Lower lobe of right lung (tissue), 2 donors: ENCODE measurements at regions not wholly inside any gene's neighbourhood (a gene's known extent, or its start where the extent isn't known, plus 50 kb on each side); places are given as distances from the start of the nearest gene placed in this dataset.

ENCODE experiments used
- ATAC-seq, 2 donors: fragments of 200-7000 bp; cut with Tn5 transposase; one replicate each; pipeline ENCODE4 v1.9.1; 2020 to 2022; ENCODE audit warnings: mild to moderate bottlenecking in 2 of 2, moderate library complexity in 2 of 2
- DNase-seq: peaks from one replicate; pipeline ENCODE4 v3.0.0-alpha.2; 2020
- H3K27ac ChIP-seq: fragments of 200-600 bp; one replicate; pipeline ENCODE4 v1.8.0; 2022
- H3K27me3 ChIP-seq: fragments of 200-600 bp; one replicate; pipeline ENCODE4 v1.8.0; 2022; ENCODE audit warnings: low read depth
- H3K36me3 ChIP-seq: fragments of 200-600 bp; one replicate; pipeline ENCODE4 v1.8.0; 2022; ENCODE audit warnings: mild to moderate bottlenecking
- H3K4me1 ChIP-seq: fragments of 200-600 bp; one replicate; pipeline ENCODE4 v1.8.0; 2022
- H3K4me3 ChIP-seq: fragments of 200-600 bp; one replicate; pipeline ENCODE4 v1.8.0; 2022; ENCODE audit warnings: mild to moderate bottlenecking
- H3K9me3 ChIP-seq: fragments of 200-600 bp; one replicate; pipeline ENCODE4 v1.8.0; 2022
- intact Hi-C: fragments of 100-400 bp; cut with DNase I; formaldehyde crosslinking; loops from one replicate; pipeline ENCODE4 v1.11.0; 2022
- TF ChIP-seq, protein P1 (sequence below): fragments of 200-600 bp; IDR thresholded peaks from one replicate; pipeline ENCODE4 v1.8.0; 2022; ENCODE audit warnings: antibody characterized with exemption, mild to moderate bottlenecking
- donor health status: DM: no; HTN: yes; CAD: no; lungs with severe emphysema.

DNA sequence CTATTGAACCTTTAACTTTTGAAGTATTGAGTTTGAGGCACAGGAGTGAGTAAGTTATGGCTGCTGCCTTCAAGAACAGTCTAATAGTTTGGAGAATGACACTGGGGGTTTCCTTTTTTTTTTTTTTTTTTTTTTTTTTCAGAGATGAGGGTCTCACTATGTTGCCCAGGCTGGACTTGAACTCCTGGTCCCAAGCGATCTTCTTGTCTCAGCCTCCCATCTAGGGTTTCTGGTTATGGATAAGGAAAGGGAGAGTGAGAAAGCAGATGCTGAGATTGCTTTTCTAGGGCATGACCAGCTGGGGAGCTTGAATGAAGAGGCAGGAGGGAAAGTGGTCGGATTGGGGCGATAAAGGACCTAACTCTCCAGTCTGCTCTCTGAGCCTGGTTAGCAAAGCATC lies 59.9 kb upstream of the BTRC start:
- no peak for DNase-seq
- H3K4me1 ChIP-seq, result peaks cover 21% of the 10 kb centered on the region
- H3K4me3 ChIP-seq, result no peak overlapping the region
- ATAC-seq, result no peak
- TF ChIP-seq, protein P1, sequence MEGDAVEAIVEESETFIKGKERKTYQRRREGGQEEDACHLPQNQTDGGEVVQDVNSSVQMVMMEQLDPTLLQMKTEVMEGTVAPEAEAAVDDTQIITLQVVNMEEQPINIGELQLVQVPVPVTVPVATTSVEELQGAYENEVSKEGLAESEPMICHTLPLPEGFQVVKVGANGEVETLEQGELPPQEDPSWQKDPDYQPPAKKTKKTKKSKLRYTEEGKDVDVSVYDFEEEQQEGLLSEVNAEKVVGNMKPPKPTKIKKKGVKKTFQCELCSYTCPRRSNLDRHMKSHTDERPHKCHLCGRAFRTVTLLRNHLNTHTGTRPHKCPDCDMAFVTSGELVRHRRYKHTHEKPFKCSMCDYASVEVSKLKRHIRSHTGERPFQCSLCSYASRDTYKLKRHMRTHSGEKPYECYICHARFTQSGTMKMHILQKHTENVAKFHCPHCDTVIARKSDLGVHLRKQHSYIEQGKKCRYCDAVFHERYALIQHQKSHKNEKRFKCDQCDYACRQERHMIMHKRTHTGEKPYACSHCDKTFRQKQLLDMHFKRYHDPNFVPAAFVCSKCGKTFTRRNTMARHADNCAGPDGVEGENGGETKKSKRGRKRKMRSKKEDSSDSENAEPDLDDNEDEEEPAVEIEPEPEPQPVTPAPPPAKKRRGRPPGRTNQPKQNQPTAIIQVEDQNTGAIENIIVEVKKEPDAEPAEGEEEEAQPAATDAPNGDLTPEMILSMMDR, result no peak
- no peaks in the 10 kb centered on the region for H3K9me3 ChIP-seq
- H3K27ac ChIP-seq, result no peak overlapping the region
- H3K27me3 ChIP-seq, result peaks cover 83% of the 10 kb centered on the region
- no peaks in the 10 kb centered on the region for H3K36me3 ChIP-seq
- intact Hi-C loops, result no loop called here

DNA sequence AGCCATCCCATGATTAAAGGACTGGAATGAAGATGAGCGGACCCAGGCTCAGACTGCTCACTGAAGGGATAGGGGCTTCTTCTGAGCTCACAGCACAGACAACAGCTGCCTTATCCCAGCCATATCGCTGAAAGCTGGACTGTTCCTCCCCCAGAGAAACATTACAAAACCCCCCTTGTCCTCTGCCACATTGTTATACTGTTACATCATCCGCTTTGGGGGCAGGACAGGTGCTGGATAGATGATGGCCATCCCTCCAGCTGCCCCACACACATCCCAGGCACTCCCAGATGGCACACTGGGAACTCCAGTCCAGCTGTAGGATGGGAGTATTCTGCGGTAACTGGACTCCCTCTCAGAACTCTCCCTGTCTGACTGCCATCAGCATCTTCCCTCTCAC lies 58.7 kb upstream of the BTRC start:
- intact Hi-C loops, result no loop called here
- H3K36me3 ChIP-seq, result no peaks in the 10 kb centered on the region
- ATAC-seq, result no peak
- no peak for DNase-seq
- H3K27me3 ChIP-seq, result peaks cover 73% of the 10 kb centered on the region
- TF ChIP-seq, protein P1, result no peak
- no peak overlapping the region for H3K4me3 ChIP-seq
- no peak overlapping the region for H3K27ac ChIP-seq
- H3K9me3 ChIP-seq, result no peaks in the 10 kb centered on the region
- peaks cover 21% of the 10 kb centered on the region for H3K4me1 ChIP-seq

GRCh38 chr10:101297901-101298486 lies 56.0 kb upstream of the BTRC start:
- no peak overlapping the region for H3K27ac ChIP-seq
- intact Hi-C loops, result no loop called here
- no peaks in the 10 kb centered on the region for H3K9me3 ChIP-seq
- TF ChIP-seq, protein P1, result peak; percentile 89
- peak; percentile 76 to 83 for ATAC-seq
- H3K27me3 ChIP-seq, result peaks cover 46% of the 10 kb centered on the region
- peak; percentile 72 for DNase-seq
- H3K4me1 ChIP-seq, result no peaks in the 10 kb centered on the region
- no peaks in the 10 kb centered on the region for H3K36me3 ChIP-seq
- no peak overlapping the region for H3K4me3 ChIP-seq

DNA sequence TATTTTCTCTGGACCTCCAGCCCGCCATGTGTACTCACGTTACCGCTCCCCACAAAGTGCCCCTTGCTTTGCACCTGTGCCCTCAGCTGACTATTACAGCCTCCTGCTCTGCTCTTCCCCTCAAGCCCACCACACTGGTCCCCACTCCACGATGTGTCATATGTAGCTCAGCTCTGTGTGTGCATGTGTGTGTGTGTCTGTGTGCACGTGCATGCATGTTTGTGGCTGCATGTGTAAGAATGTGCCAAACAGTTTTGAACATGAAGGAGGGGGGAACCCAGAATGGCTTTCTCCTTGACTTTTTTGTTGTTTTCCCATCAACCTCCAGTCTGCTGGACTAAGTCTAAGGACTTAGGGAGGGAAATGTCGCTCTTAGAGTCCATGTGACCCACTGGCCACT lies 54.8 kb upstream of the BTRC start:
- intact Hi-C loops, result no loop called here
- no peak for ATAC-seq
- TF ChIP-seq, protein P1, result no peak
- Histone ChIP-seq H3K9me3 (no peaks in the 10 kb centered on the region), H3K27ac (no peak overlapping the region), H3K27me3 (peaks cover 34% of the 10 kb centered on the region), H3K36me3 (no peaks in the 10 kb centered on the region), H3K4me1 (no peaks in the 10 kb centered on the region), H3K4me3 (no peak overlapping the region)
- no peak for DNase-seq

DNA sequence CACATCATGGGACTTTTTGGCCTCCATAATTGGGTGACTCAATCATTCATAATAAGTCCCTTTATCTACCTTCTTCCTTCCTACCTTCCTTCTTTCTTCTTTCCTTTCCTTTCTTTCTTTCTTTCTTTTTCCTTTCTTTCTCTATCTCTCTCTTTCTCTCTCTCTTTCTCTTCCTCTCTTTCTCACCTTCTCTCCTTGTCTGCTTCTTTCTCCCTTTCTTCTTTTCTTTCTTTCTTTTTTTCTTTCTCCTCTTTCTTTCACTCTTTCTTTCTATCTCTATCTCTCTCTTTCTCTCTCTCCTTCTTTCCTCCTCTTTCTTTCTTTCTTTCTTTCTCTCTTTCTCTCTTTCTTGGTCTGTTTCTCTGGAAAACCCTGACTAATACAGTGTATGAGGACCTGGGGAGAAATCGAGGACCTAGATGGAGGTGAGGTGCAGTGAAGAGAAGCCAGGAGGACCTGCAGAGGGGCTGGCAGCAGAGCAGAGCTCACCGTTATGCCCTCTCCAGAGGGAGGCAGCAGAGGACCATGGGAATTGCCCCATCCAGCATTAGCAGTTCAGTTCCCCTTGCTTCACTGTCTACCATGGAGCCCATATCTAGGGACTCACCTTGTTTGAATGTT lies 52.7 kb upstream of the BTRC start:
- Histone ChIP-seq H3K4me3 (no peak overlapping the region), H3K36me3 (no peaks in the 10 kb centered on the region), H3K4me1 (no peaks in the 10 kb centered on the region), H3K9me3 (no peaks in the 10 kb centered on the region), H3K27ac (no peak overlapping the region), H3K27me3 (peaks cover 31% of the 10 kb centered on the region)
- TF ChIP-seq, protein P1, result peak; percentile 19
- peak; percentile 50 to 64 for ATAC-seq
- DNase-seq, result no peak
- intact Hi-C loops, result no loop called here
